ENCODE measurements at regions not wholly inside any gene's neighbourhood (a gene's known extent, or its start where the extent isn't known, plus 50 kb on each side); places are given as distances from the start of the nearest gene placed in this dataset.

DNA sequence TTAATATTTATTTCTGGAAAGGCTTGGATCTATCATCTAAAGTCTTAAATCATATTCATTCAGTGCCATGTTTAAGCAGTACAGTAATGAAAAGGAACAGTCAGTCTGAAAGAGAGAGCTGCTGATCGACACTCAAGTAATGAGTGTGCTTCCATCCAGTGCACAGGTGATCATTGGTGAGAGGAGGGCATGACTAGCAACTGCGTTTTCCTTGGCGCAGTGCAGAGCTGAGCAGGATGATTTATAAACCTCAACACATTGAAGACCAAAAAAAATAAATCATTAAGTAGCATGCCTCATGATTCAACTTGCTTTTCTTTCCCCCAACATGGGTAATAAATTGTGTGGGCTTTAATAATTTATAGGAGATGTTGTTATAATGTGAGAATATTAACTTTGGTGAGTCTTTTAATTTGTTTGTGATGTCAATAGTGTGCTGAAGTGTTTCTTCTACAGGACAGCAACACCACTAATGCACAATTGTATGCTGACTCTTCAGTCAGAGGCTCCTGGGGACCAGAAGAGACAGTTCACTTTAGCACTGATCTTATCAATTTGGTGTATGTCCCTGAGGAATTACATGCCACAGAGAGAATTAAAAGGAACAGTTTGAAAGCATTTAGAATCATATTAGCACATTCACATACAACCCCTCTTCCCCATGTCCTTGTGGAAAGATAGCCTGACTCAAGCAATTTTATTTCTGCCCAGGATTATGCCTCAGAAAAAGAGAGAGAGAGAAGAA, 199.7 kb upstream of the ADGRL2 start:
- Histone ChIP-seq H3K36me3 (ENCODE audit: control insufficient read depth, insufficient read depth, low read length) (no peaks in the 10 kb centered on the region), H3K4me3 (replicated peaks; ENCODE audit: low read depth, low read length) (no peak overlapping the region), H3K27me3 (replicated peaks; ENCODE audit: control insufficient read depth, insufficient read depth, low read length) (no peaks in the 10 kb centered on the region)
- TF ChIP-seq, protein P1, sequence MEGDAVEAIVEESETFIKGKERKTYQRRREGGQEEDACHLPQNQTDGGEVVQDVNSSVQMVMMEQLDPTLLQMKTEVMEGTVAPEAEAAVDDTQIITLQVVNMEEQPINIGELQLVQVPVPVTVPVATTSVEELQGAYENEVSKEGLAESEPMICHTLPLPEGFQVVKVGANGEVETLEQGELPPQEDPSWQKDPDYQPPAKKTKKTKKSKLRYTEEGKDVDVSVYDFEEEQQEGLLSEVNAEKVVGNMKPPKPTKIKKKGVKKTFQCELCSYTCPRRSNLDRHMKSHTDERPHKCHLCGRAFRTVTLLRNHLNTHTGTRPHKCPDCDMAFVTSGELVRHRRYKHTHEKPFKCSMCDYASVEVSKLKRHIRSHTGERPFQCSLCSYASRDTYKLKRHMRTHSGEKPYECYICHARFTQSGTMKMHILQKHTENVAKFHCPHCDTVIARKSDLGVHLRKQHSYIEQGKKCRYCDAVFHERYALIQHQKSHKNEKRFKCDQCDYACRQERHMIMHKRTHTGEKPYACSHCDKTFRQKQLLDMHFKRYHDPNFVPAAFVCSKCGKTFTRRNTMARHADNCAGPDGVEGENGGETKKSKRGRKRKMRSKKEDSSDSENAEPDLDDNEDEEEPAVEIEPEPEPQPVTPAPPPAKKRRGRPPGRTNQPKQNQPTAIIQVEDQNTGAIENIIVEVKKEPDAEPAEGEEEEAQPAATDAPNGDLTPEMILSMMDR (IDR thresholded peaks at IDR 0.05; ENCODE audit: insufficient read depth, low read length, poor library complexity, severe bottlenecking), result no peak
- DNase-seq (ENCODE audit: extremely low read depth, insufficient read length), result no peak

DNA sequence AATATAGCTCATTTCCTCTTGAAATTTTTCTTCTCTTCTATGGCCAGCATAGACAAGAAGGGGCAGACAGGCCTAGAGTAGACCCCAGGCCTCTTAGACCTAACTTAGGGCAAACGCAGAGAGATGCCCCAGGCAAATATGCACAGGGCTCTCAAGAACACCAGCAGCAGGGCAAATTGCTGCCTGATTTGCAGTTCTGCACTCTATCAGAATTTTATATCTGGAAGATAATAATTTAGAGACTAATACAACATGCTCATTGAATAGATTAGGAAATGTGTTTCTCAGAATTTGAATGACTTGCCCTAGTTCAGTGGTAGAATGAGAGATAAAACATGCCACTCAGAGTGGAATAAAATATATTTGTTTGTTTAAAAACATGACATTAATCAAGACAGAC, 200.4 kb upstream of the ADGRL2 start:
- H3K27me3 ChIP-seq (replicated peaks; ENCODE audit: control insufficient read depth, insufficient read depth, low read length), result no peaks in the 10 kb centered on the region
- no peaks in the 10 kb centered on the region for H3K36me3 ChIP-seq (ENCODE audit: control insufficient read depth, insufficient read depth, low read length)
- H3K4me3 ChIP-seq (replicated peaks; ENCODE audit: low read depth, low read length), result no peak overlapping the region
- no peak for DNase-seq (ENCODE audit: extremely low read depth, insufficient read length)
- TF ChIP-seq, protein P1 (IDR thresholded peaks at IDR 0.05; ENCODE audit: insufficient read depth, low read length, poor library complexity, severe bottlenecking), result no peak

DNA sequence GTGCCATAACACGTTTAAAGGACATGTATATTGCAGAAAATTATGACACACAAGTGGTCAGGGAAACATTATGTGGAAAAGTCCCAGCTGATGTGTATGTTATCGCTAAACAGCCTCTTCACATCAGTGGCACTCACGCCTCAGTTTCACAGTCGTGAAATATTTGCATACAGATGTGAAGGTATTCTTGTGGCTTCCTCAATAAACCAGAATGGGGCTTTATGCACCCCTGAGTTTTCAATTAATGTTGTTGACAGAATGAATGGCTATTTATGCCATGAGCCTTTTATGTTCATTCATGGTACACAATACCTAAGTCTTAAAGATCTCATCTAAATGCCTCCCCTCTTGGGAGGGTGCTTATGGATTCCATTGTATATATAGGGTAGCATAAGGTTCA, 202.1 kb upstream of the ADGRL2 start:
- DNase-seq (ENCODE audit: extremely low read depth, insufficient read length), result no peak
- TF ChIP-seq, protein P1 (IDR thresholded peaks at IDR 0.05; ENCODE audit: insufficient read depth, low read length, poor library complexity, severe bottlenecking), result no peak
- Histone ChIP-seq H3K27me3 (replicated peaks; ENCODE audit: control insufficient read depth, insufficient read depth, low read length) (no peaks in the 10 kb centered on the region), H3K4me3 (replicated peaks; ENCODE audit: low read depth, low read length) (no peak overlapping the region), H3K36me3 (ENCODE audit: control insufficient read depth, insufficient read depth, low read length) (no peaks in the 10 kb centered on the region)

DNA sequence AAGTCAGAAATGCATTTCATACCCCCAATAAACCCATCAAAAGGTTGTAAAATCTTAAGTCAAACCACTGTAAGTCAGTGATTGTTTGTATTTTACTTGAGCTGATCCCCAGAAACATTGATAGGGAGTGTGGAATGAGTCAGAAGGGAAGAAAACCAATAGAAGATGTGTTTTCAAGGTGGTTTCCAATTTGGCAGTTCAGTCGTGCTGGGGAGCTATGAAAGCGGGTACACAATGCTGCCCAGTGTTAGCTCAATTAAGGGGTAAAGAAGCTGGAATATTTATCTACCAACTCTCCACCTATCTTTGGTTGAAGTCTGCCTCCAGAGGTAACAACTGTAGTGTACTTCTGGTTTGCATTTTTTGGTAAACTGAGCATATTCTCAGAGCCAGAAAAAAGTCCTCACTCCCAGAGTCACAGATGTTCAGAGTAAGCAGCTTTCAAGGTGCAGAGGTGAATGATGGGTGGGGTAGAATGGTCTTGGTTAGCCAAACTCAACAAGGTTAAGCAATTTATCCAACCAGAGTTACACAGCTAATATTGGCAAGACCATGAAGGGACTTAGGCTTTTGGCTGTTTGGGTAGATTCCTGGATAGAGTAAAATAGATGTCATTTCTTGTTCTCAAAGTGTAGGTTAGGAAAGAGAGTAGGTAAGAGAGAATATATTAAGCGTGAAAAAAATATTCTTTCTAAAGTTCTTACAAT, 202.9 kb upstream of the ADGRL2 start:
- TF ChIP-seq, protein P1 (IDR thresholded peaks at IDR 0.05; ENCODE audit: insufficient read depth, low read length, poor library complexity, severe bottlenecking), result no peak
- no peaks in the 10 kb centered on the region for H3K36me3 ChIP-seq (ENCODE audit: control insufficient read depth, insufficient read depth, low read length)
- H3K27me3 ChIP-seq (replicated peaks; ENCODE audit: control insufficient read depth, insufficient read depth, low read length), result no peaks in the 10 kb centered on the region
- no peak for DNase-seq (ENCODE audit: extremely low read depth, insufficient read length)
- no peak overlapping the region for H3K4me3 ChIP-seq (replicated peaks; ENCODE audit: low read depth, low read length)

DNA sequence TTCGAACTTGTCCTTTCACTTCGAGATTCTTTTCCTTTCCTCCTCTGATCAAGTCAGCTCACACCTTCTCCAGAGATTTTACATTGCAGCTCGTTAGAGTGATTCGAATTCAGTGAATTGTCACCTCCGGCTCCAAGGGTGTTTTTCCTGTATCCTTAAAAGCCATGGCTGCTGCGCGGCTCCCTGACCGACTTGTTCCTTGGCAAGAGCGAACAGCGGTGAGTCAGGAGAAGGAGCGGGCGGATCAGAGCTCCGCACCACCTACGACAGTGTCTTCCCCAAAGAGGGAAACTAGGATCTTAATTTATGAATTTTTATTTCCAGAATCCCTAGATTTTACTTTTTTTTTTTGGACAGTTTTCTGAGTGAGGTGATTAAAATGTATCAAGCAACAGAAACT, 204.4 kb upstream of the ADGRL2 start:
- DNase-seq (ENCODE audit: extremely low read depth, insufficient read length), result no peak
- H3K4me3 ChIP-seq (replicated peaks; ENCODE audit: low read depth, low read length), result no peak overlapping the region
- TF ChIP-seq, protein P1 (IDR thresholded peaks at IDR 0.05; ENCODE audit: insufficient read depth, low read length, poor library complexity, severe bottlenecking), result no peak
- H3K27me3 ChIP-seq (replicated peaks; ENCODE audit: control insufficient read depth, insufficient read depth, low read length), result no peaks in the 10 kb centered on the region
- no peaks in the 10 kb centered on the region for H3K36me3 ChIP-seq (ENCODE audit: control insufficient read depth, insufficient read depth, low read length)

Measured in GM06990 (cell line).